Osteoblast (primary cell): ENCODE measurements at regions not wholly inside any gene's neighbourhood (a gene's known extent, or its start where the extent isn't known, plus 50 kb on each side); places are given as distances from the start of the nearest gene placed in this dataset.

ENCODE experiments used
- DNase-seq: peaks from one replicate; pipeline ENCODE4 v3.0.0; 2011; ENCODE audit warnings: low spot score, mixed read lengths; ENCODE audit not compliant: insufficient read length; ENCODE audit errors: missing footprints
- H2AFZ ChIP-seq: 2 replicates; pipeline ENCODE4 v1.6.0; 2011; ENCODE audit warnings: mild to moderate bottlenecking, low read length
- H3K27ac ChIP-seq: 2 replicates; pipeline ENCODE4 v1.5.1; 2011; ENCODE audit warnings: mild to moderate bottlenecking, low read depth, low read length, moderate library complexity
- H3K27me3 ChIP-seq: 2 replicates; pipeline ENCODE4 v1.6.0; 2012; ENCODE audit warnings: mild to moderate bottlenecking, control low read depth, inconsistent platforms, low read length, moderate library complexity; ENCODE audit not compliant: insufficient read depth
- H3K36me3 ChIP-seq: 2 replicates; pipeline ENCODE4 v1.5.1; 2011; ENCODE audit warnings: mild to moderate bottlenecking, low read length, control low read depth, moderate library complexity; ENCODE audit not compliant: insufficient read depth
- H3K4me1 ChIP-seq: 2 replicates; pipeline ENCODE4 v1.5.1; 2011; ENCODE audit warnings: mild to moderate bottlenecking, low read length, control low read depth, moderate library complexity; ENCODE audit not compliant: insufficient read depth
- H3K4me2 ChIP-seq: 2 replicates; pipeline ENCODE4 v1.6.0; 2011; ENCODE audit warnings: mild to moderate bottlenecking, low read length; ENCODE audit not compliant: insufficient read depth
- H3K4me3 ChIP-seq: fragments of 200-600 bp; sonication (generic); 3 replicates; pipeline ENCODE4 v1.5.1; 2012; ENCODE audit warnings: mild to moderate bottlenecking, low read length, inconsistent platforms; ENCODE audit not compliant: insufficient read depth
- H3K79me2 ChIP-seq: 2 replicates; pipeline ENCODE4 v1.6.0; 2012; ENCODE audit warnings: mild to moderate bottlenecking, low read length, control low read depth, inconsistent platforms; ENCODE audit not compliant: insufficient read depth
- H3K9me3 ChIP-seq: 2 replicates; pipeline ENCODE4 v1.5.1; 2011; ENCODE audit warnings: low read depth, low read length, control low read depth
- H4K20me1 ChIP-seq: 2 replicates; pipeline ENCODE4 v1.6.0; 2012; ENCODE audit warnings: mild to moderate bottlenecking, low read length, control low read depth; ENCODE audit not compliant: insufficient read depth
- CTCF ChIP-seq: IDR thresholded peaks from 2 replicates; pipeline ENCODE4 v1.5.1; 2011; ENCODE audit warnings: mild to moderate bottlenecking, low read depth, low read length, moderate library complexity; ENCODE audit errors: extremely low read depth

- H3K9me3 ChIP-seq: no peaks in the 10 kb centered on the region
- no peaks in the 10 kb centered on the region for H4K20me1 ChIP-seq
- TF ChIP-seq CTCF: no peak
- no peaks in the 10 kb centered on the region for H3K79me2 ChIP-seq
- H3K27me3 ChIP-seq: no peaks in the 10 kb centered on the region
- DNase-seq: no peak
- no peak overlapping the region for H3K4me3 ChIP-seq
- H2AFZ ChIP-seq: no peak overlapping the region
- no peak overlapping the region for H3K27ac ChIP-seq
- H3K4me2 ChIP-seq: no peak overlapping the region
- H3K36me3 ChIP-seq: no peaks in the 10 kb centered on the region
- no peaks in the 10 kb centered on the region for H3K4me1 ChIP-seq
These were observed 60.9 kb upstream of the CYRIA start for GRCh38 chr2:16726577-16726976.

- Histone ChIP-seq H4K20me1 (no peaks in the 10 kb centered on the region), H3K27me3 (no peaks in the 10 kb centered on the region), H3K27ac (no peak overlapping the region), H3K79me2 (no peaks in the 10 kb centered on the region), H3K9me3 (no peaks in the 10 kb centered on the region), H2AFZ (no peak overlapping the region), H3K4me1 (no peaks in the 10 kb centered on the region), H3K4me3 (no peak overlapping the region), H3K36me3 (no peaks in the 10 kb centered on the region), H3K4me2 (no peak overlapping the region)
- no peak for DNase-seq
- no peak for TF ChIP-seq CTCF
These were observed 60.5 kb upstream of the CYRIA start for GRCh38 chr2:16726147-16726546.

GRCh38 chr2:16725549-16725948 is 59.9 kb upstream of the CYRIA start:
- Histone ChIP-seq H3K27me3 (no peaks in the 10 kb centered on the region), H3K9me3 (no peaks in the 10 kb centered on the region), H2AFZ (no peak overlapping the region), H4K20me1 (no peaks in the 10 kb centered on the region), H3K4me2 (no peak overlapping the region), H3K4me3 (no peak overlapping the region), H3K27ac (no peak overlapping the region), H3K36me3 (no peaks in the 10 kb centered on the region), H3K79me2 (no peaks in the 10 kb centered on the region), H3K4me1 (no peaks in the 10 kb centered on the region)
- TF ChIP-seq CTCF: no peak
- DNase-seq: no peak

- no peaks in the 10 kb centered on the region for H3K36me3 ChIP-seq
- no peak overlapping the region for H3K4me2 ChIP-seq
- no peaks in the 10 kb centered on the region for H3K4me1 ChIP-seq
- no peak for DNase-seq
- no peaks in the 10 kb centered on the region for H4K20me1 ChIP-seq
- H3K27me3 ChIP-seq: no peaks in the 10 kb centered on the region
- H3K4me3 ChIP-seq: no peak overlapping the region
- H3K79me2 ChIP-seq: no peaks in the 10 kb centered on the region
- H3K9me3 ChIP-seq: no peaks in the 10 kb centered on the region
- no peak overlapping the region for H2AFZ ChIP-seq
- no peak for TF ChIP-seq CTCF
- H3K27ac ChIP-seq: no peak overlapping the region
These were observed 57.0 kb upstream of the CYRIA start for GRCh38 chr2:16722677-16723076.
